H54 (cell line): ENCODE measurements at regions not wholly inside any gene's neighbourhood (a gene's known extent, or its start where the extent isn't known, plus 50 kb on each side); places are given as distances from the start of the nearest gene placed in this dataset.
A peak's percentile ranks its signal among the peaks of the same experiment; 100 is the strongest.

Source experiments
- DNase-seq: peaks from one replicate; pipeline ENCODE4 v3.0.0; 2011; ENCODE audit warnings: low spot score, mixed read lengths; ENCODE audit not compliant: insufficient read length
- FAIRE-seq: peaks from 3 replicates; lab custom pipeline; 2011; peaks lifted over from hg19 to GRCh38; lab: Jason Lieb, UNC
- POLR2A ChIP-seq: IDR thresholded peaks from 2 replicates; pipeline ENCODE4 v1.6.1; 2011; ENCODE audit warnings: low read depth, mild to moderate bottlenecking, low read length

GRCh38 chr4:13160920-13161319 lies 323.2 kb downstream of the RAB28 start:
- no peak for TF ChIP-seq POLR2A
- peak; percentile 9 for DNase-seq
- FAIRE-seq = no peak

- no peak for DNase-seq
- no peak for FAIRE-seq
These were observed 325.0 kb downstream of the RAB28 start for GRCh38 chr4:13159041-13159620.

GRCh38 chr4:13151194-13151593 lies 332.9 kb downstream of the RAB28 start:
- FAIRE-seq (no peak), DNase-seq (no peak)
- TF ChIP-seq POLR2A = no peak

More at GRCh38 chr4:13159041-13159620, 325.0 kb downstream of the RAB28 start:
- no peak for TF ChIP-seq POLR2A

- no peak for FAIRE-seq
- no peak for DNase-seq
- no peak for TF ChIP-seq POLR2A
These were observed 340.7 kb downstream of the RAB28 start for GRCh38 chr4:13143222-13144070.

GRCh38 chr4:13142726-13143125 lies 341.4 kb downstream of the RAB28 start:
- DNase-seq (no peak), FAIRE-seq (no peak)
- no peak for TF ChIP-seq POLR2A

GRCh38 chr4:13142191-13142590 lies 341.9 kb downstream of the RAB28 start:
- DNase-seq (no peak), FAIRE-seq (no peak)
- no peak for TF ChIP-seq POLR2A

GRCh38 chr4:13137390-13137789 lies 346.8 kb downstream of the RAB28 start:
- DNase-seq (no peak), FAIRE-seq (no peak)
- no peak for TF ChIP-seq POLR2A

- DNase-seq = no peak
- no peak for TF ChIP-seq POLR2A
- no peak for FAIRE-seq
These were observed 350.4 kb downstream of the RAB28 start for GRCh38 chr4:13133700-13134099.

GRCh38 chr4:13130848-13131247 lies 353.3 kb downstream of the RAB28 start:
- no peak for TF ChIP-seq POLR2A
- no peak for FAIRE-seq

GRCh38 chr4:13129095-13129494 lies 355.0 kb downstream of the RAB28 start:
- TF ChIP-seq POLR2A = no peak
- DNase-seq (no peak), FAIRE-seq (no peak)

More at GRCh38 chr4:13130848-13131247, 353.3 kb downstream of the RAB28 start:
- DNase-seq = no peak

- no peak for TF ChIP-seq POLR2A
- no peak for FAIRE-seq
- no peak for DNase-seq
These were observed 356.9 kb downstream of the RAB28 start for GRCh38 chr4:13126976-13127910.

- no peak for FAIRE-seq
- TF ChIP-seq POLR2A = no peak
- DNase-seq = no peak
These were observed 365.5 kb downstream of the RAB28 start for GRCh38 chr4:13118633-13119032.

GRCh38 chr4:13117185-13117584 lies 367.0 kb downstream of the RAB28 start:
- DNase-seq (no peak), FAIRE-seq (no peak)
- no peak for TF ChIP-seq POLR2A

GRCh38 chr4:13112030-13112429 lies 372.1 kb downstream of the RAB28 start:
- DNase-seq (no peak), FAIRE-seq (no peak)
- TF ChIP-seq POLR2A = no peak

- FAIRE-seq = no peak
- TF ChIP-seq POLR2A = no peak
These were observed 374.6 kb downstream of the RAB28 start for GRCh38 chr4:13109536-13109935.

More at GRCh38 chr4:13109536-13109935, 374.6 kb downstream of the RAB28 start:
- no peak for DNase-seq
